ENCODE measurements at regions not wholly inside any gene's neighbourhood (a gene's known extent, or its start where the extent isn't known, plus 50 kb on each side); places are given as distances from the start of the nearest gene placed in this dataset.

- TF ChIP-seq, protein P1, sequence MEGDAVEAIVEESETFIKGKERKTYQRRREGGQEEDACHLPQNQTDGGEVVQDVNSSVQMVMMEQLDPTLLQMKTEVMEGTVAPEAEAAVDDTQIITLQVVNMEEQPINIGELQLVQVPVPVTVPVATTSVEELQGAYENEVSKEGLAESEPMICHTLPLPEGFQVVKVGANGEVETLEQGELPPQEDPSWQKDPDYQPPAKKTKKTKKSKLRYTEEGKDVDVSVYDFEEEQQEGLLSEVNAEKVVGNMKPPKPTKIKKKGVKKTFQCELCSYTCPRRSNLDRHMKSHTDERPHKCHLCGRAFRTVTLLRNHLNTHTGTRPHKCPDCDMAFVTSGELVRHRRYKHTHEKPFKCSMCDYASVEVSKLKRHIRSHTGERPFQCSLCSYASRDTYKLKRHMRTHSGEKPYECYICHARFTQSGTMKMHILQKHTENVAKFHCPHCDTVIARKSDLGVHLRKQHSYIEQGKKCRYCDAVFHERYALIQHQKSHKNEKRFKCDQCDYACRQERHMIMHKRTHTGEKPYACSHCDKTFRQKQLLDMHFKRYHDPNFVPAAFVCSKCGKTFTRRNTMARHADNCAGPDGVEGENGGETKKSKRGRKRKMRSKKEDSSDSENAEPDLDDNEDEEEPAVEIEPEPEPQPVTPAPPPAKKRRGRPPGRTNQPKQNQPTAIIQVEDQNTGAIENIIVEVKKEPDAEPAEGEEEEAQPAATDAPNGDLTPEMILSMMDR (IDR thresholded peaks at IDR 0.05) = no peak
- TF ChIP-seq POLR2AphosphoS5 (IDR thresholded peaks at IDR 0.05) (no peak), POLR2A (IDR thresholded peaks at IDR 0.05) (no peak), EP300 (IDR thresholded peaks at IDR 0.05) (no peak)
Observed at GRCh38 chr4:72744103-72744725, 175.2 kb upstream of the ADAMTS3 start.

Data from sigmoid colon (tissue), 4 donors.